ENCODE measurements at regions not wholly inside any gene's neighbourhood (a gene's known extent, or its start where the extent isn't known, plus 50 kb on each side); places are given as distances from the start of the nearest gene placed in this dataset.
"Not testable (repeated sequence)": the region's sequence is repeated elsewhere in the genome, so short reads cannot be mapped to it uniquely, and the experiment has no call there.

GRCh38 chrX:150212672-150213480 is 150.2 kb upstream of the MAMLD1 start:
- Histone ChIP-seq H3K9ac (ENCODE audit: low read length) (no peak overlapping the region), H3K4me2 (ENCODE audit: low read length) (no peak overlapping the region), H3K79me1 (ENCODE audit: low read length) (no peaks in the 10 kb centered on the region), H3K27me3 (ENCODE audit: insufficient read depth, low read length, poor library complexity) (no peaks in the 10 kb centered on the region), H3K4ac (ENCODE audit: low read depth, low read length) (no peak overlapping the region), H3K18ac (ENCODE audit: low read length) (no peak overlapping the region), H3K27ac (ENCODE audit: low read depth, low read length) (no peak overlapping the region), H3K56ac (ENCODE audit: low read length) (no peak overlapping the region), H2AK5ac (ENCODE audit: low read length) (no peak overlapping the region), H3K79me2 (ENCODE audit: control insufficient read depth, insufficient read depth, low read length) (no peaks in the 10 kb centered on the region), H3K4me3 (ENCODE audit: low read length) (no peak overlapping the region), H3K36me3 (ENCODE audit: control insufficient read depth, insufficient read depth, low read length) (no peaks in the 10 kb centered on the region), H4K8ac (ENCODE audit: low read depth, low read length) (no peak overlapping the region), H2BK5ac (ENCODE audit: low read length) (no peak overlapping the region), H2BK15ac (replicated peaks; ENCODE audit: low read depth) (no peak overlapping the region), H4K5ac (ENCODE audit: low read length) (no peak overlapping the region), H2BK120ac (ENCODE audit: low read depth, low read length) (no peak overlapping the region), H3K23ac (ENCODE audit: low read length) (no peak overlapping the region), H3K4me1 (ENCODE audit: control insufficient read depth, low read depth, low read length) (no peaks in the 10 kb centered on the region)
- no CpG with 5 or more reads among the region's 6 CpGs for WGBS (ENCODE audit: extremely low coverage, insufficient coverage, low lambda C conversion rate)
- peak; percentile 52 for DNase-seq

GRCh38 chrX:150213481-150214030 is 149.6 kb upstream of the MAMLD1 start:
- no peak for DNase-seq
- Histone ChIP-seq H3K4me1 (ENCODE audit: control insufficient read depth, low read depth, low read length) (no peaks in the 10 kb centered on the region), H3K23ac (ENCODE audit: low read length) (no peak overlapping the region), H2BK120ac (ENCODE audit: low read depth, low read length) (no peak overlapping the region), H2AK5ac (ENCODE audit: low read length) (no peak overlapping the region), H3K36me3 (ENCODE audit: control insufficient read depth, insufficient read depth, low read length) (no peaks in the 10 kb centered on the region), H3K9ac (ENCODE audit: low read length) (no peak overlapping the region), H4K8ac (ENCODE audit: low read depth, low read length) (no peak overlapping the region), H3K4me3 (ENCODE audit: low read length) (no peak overlapping the region), H3K18ac (ENCODE audit: low read length) (no peak overlapping the region), H3K79me2 (ENCODE audit: control insufficient read depth, insufficient read depth, low read length) (no peaks in the 10 kb centered on the region), H3K27me3 (ENCODE audit: insufficient read depth, low read length, poor library complexity) (no peaks in the 10 kb centered on the region), H3K4me2 (ENCODE audit: low read length) (no peak overlapping the region), H3K4ac (ENCODE audit: low read depth, low read length) (peak overlapping the region; percentile 39), H3K56ac (ENCODE audit: low read length) (no peak overlapping the region), H3K79me1 (ENCODE audit: low read length) (no peaks in the 10 kb centered on the region), H2BK15ac (replicated peaks; ENCODE audit: low read depth) (no peak overlapping the region), H2BK5ac (ENCODE audit: low read length) (no peak overlapping the region), H3K27ac (ENCODE audit: low read depth, low read length) (no peak overlapping the region), H4K5ac (ENCODE audit: low read length) (no peak overlapping the region)
- no CpG with 5 or more reads among the region's 3 CpGs for WGBS (ENCODE audit: extremely low coverage, insufficient coverage, low lambda C conversion rate)

DNA sequence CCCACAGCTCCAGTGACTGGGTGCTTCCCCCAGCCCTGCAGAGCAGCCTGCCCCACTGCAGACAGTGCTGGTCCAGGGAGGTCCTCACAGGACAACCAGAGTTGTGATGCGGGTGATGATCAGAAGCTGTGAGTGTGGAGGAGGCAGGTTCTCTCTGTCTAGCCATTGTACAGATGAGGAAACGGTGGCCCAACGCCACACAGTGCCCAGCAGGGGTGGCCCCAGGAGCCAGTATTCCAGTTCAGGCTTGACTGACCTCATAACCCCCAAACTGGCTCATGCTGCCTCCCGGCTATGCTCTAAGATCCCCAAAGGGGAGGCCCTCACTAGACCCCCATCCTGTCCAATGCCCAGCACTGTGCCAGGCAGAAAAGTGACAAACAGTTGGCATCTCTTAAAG is 147.1 kb upstream of the MAMLD1 start:
- not testable (repeated sequence) for H2BK5ac ChIP-seq (ENCODE audit: low read length); H3K18ac ChIP-seq (ENCODE audit: low read length); H2AK5ac ChIP-seq (ENCODE audit: low read length); H3K9ac ChIP-seq (ENCODE audit: low read length); H2BK15ac ChIP-seq (replicated peaks; ENCODE audit: low read depth); H3K36me3 ChIP-seq (ENCODE audit: control insufficient read depth, insufficient read depth, low read length); H4K8ac ChIP-seq (ENCODE audit: low read depth, low read length); H3K23ac ChIP-seq (ENCODE audit: low read length); H3K79me1 ChIP-seq (ENCODE audit: low read length); H3K27ac ChIP-seq (ENCODE audit: low read depth, low read length); H3K4me3 ChIP-seq (ENCODE audit: low read length); H3K4me1 ChIP-seq (ENCODE audit: control insufficient read depth, low read depth, low read length); DNase-seq; H2BK120ac ChIP-seq (ENCODE audit: low read depth, low read length); H3K79me2 ChIP-seq (ENCODE audit: control insufficient read depth, insufficient read depth, low read length); H3K4ac ChIP-seq (ENCODE audit: low read depth, low read length); H4K5ac ChIP-seq (ENCODE audit: low read length); H3K56ac ChIP-seq (ENCODE audit: low read length); H3K27me3 ChIP-seq (ENCODE audit: insufficient read depth, low read length, poor library complexity); H3K4me2 ChIP-seq (ENCODE audit: low read length)
- no CpG with 5 or more reads among the region's 4 CpGs for WGBS (ENCODE audit: extremely low coverage, insufficient coverage, low lambda C conversion rate)

DNA sequence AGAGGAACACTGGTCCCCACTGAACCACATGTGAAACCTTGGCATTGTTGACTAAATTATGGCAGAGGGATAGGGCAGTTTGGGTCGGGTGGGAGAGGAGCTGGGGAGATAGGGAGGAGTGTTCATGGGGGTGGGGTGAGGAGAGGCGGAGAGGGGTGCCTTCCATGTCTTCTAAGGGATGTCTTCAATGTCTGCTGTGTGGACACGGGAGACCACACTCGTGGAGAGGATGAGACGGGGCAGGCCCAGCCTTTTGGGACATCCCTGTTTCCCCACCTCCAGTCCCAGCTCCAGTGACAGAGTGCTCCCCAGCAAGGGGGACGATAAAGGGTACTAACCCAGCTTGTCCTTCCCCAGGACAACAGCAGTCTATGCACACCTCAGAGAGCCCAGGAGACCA is 146.4 kb upstream of the MAMLD1 start:
- no peaks in the 10 kb centered on the region for H3K36me3 ChIP-seq (ENCODE audit: control insufficient read depth, insufficient read depth, low read length)
- H2BK15ac ChIP-seq (replicated peaks; ENCODE audit: low read depth): no peak overlapping the region
- WGBS (ENCODE audit: extremely low coverage, insufficient coverage, low lambda C conversion rate): no CpG with 5 or more reads among the region's 6 CpGs
- no peak overlapping the region for H3K4me3 ChIP-seq (ENCODE audit: low read length)
- no peak overlapping the region for H4K8ac ChIP-seq (ENCODE audit: low read depth, low read length)
- H2BK120ac ChIP-seq (ENCODE audit: low read depth, low read length): no peak overlapping the region
- no peak overlapping the region for H4K5ac ChIP-seq (ENCODE audit: low read length)
- no peak overlapping the region for H2BK5ac ChIP-seq (ENCODE audit: low read length)
- DNase-seq: no peak
- H3K23ac ChIP-seq (ENCODE audit: low read length): no peak overlapping the region
- H3K9ac ChIP-seq (ENCODE audit: low read length): no peak overlapping the region
- H3K27ac ChIP-seq (ENCODE audit: low read depth, low read length): no peak overlapping the region
- H3K4ac ChIP-seq (ENCODE audit: low read depth, low read length): no peak overlapping the region
- no peak overlapping the region for H3K56ac ChIP-seq (ENCODE audit: low read length)
- no peak overlapping the region for H2AK5ac ChIP-seq (ENCODE audit: low read length)
- H3K18ac ChIP-seq (ENCODE audit: low read length): no peak overlapping the region
- no peaks in the 10 kb centered on the region for H3K4me1 ChIP-seq (ENCODE audit: control insufficient read depth, low read depth, low read length)
- no peaks in the 10 kb centered on the region for H3K27me3 ChIP-seq (ENCODE audit: insufficient read depth, low read length, poor library complexity)
- no peaks in the 10 kb centered on the region for H3K79me1 ChIP-seq (ENCODE audit: low read length)
- H3K4me2 ChIP-seq (ENCODE audit: low read length): no peak overlapping the region
- H3K79me2 ChIP-seq (ENCODE audit: control insufficient read depth, insufficient read depth, low read length): no peaks in the 10 kb centered on the region

DNA sequence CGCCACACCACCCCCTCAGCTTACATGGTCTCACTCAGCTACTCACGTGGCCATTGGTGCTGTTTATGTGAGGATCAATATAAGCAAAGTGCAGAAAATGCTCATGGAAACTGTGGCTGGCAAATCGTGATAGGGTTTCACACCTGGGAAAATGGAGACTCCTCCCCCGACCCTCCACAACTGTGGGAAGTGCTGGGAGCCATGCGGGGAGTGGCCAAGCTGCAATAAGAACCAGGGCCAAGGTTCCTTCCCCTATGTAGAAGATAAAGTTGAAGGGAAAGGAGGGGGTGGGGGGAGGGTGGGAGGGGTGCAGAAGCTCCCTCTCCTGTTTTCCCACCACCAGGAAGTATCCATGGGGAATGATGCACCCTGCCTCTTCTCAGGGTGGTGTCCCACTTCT is 145.5 kb upstream of the MAMLD1 start:
- no peak for DNase-seq
- Histone ChIP-seq H2BK120ac (ENCODE audit: low read depth, low read length) (no peak overlapping the region), H4K5ac (ENCODE audit: low read length) (no peak overlapping the region), H3K4me3 (ENCODE audit: low read length) (no peak overlapping the region), H2AK5ac (ENCODE audit: low read length) (no peak overlapping the region), H3K79me2 (ENCODE audit: control insufficient read depth, insufficient read depth, low read length) (no peaks in the 10 kb centered on the region), H3K79me1 (ENCODE audit: low read length) (no peaks in the 10 kb centered on the region), H3K27ac (ENCODE audit: low read depth, low read length) (no peak overlapping the region), H3K27me3 (ENCODE audit: insufficient read depth, low read length, poor library complexity) (no peaks in the 10 kb centered on the region), H3K4me1 (ENCODE audit: control insufficient read depth, low read depth, low read length) (no peaks in the 10 kb centered on the region), H3K36me3 (ENCODE audit: control insufficient read depth, insufficient read depth, low read length) (no peaks in the 10 kb centered on the region), H3K4me2 (ENCODE audit: low read length) (no peak overlapping the region), H3K9ac (ENCODE audit: low read length) (no peak overlapping the region), H3K56ac (ENCODE audit: low read length) (no peak overlapping the region), H2BK15ac (replicated peaks; ENCODE audit: low read depth) (no peak overlapping the region), H3K4ac (ENCODE audit: low read depth, low read length) (no peak overlapping the region), H2BK5ac (ENCODE audit: low read length) (no peak overlapping the region), H4K8ac (ENCODE audit: low read depth, low read length) (no peak overlapping the region), H3K23ac (ENCODE audit: low read length) (no peak overlapping the region), H3K18ac (ENCODE audit: low read length) (no peak overlapping the region)
- no CpG with 5 or more reads among the region's 5 CpGs for WGBS (ENCODE audit: extremely low coverage, insufficient coverage, low lambda C conversion rate)
